ENCODE measurements at regions not wholly inside any gene's neighbourhood (a gene's known extent, or its start where the extent isn't known, plus 50 kb on each side); places are given as distances from the start of the nearest gene placed in this dataset.
"Not testable (repeated sequence)": the region's sequence is repeated elsewhere in the genome, so short reads cannot be mapped to it uniquely, and the experiment has no call there.

DNA sequence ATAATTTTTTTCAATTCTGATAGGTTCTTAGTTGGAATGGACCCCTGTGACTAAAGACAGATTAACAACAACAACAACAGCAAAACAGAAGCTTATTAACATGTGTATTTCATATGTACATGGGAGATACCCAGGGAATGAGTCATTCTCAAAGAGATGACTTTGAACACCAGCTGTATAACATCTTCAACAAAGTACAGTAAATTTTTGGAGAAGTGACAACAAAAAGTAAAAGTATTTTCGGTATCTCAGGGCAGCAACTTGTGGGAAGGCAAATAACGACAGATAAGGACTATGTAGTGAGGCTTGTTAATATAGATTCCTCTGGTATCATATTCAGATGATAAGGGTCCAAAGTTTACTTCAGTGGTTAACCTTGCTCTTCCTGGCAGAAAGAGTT is 573.4 kb upstream of the RAG2 start:
- Mint-ChIP-seq H3K4me3 (no peak overlapping the region), H3K36me3 (no peaks in the 10 kb centered on the region), H3K27ac (no peak overlapping the region), H3K27me3 (no peaks in the 10 kb centered on the region), H3K4me1 (no peaks in the 10 kb centered on the region), H3K9me3 (peaks cover 9% of the 10 kb centered on the region)
- no peak for ATAC-seq

DNA sequence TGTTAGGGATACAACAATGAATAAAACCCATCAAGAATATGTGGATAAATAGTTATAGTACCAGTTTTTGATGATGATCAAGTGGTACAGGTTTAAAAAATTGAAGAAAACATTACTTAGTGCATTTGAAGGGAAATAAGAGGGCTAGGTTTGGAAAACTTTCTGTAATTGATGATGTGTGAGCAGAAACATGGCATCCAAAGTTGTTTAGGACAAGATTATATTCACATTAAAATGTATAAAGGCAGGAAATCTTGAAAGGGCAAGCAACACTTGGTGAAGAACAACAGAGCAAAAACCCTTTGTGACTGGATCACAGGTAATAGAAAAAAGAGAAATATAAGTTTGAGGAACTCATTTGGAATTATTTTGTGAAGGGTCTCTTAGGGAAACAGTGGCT is 572.3 kb upstream of the RAG2 start:
- Mint-ChIP-seq H3K27me3 (no peaks in the 10 kb centered on the region), H3K36me3 (no peaks in the 10 kb centered on the region), H3K4me3 (no peak overlapping the region), H3K27ac (no peak overlapping the region), H3K9me3 (peaks cover 9% of the 10 kb centered on the region), H3K4me1 (no peaks in the 10 kb centered on the region)
- ATAC-seq = no peak

DNA sequence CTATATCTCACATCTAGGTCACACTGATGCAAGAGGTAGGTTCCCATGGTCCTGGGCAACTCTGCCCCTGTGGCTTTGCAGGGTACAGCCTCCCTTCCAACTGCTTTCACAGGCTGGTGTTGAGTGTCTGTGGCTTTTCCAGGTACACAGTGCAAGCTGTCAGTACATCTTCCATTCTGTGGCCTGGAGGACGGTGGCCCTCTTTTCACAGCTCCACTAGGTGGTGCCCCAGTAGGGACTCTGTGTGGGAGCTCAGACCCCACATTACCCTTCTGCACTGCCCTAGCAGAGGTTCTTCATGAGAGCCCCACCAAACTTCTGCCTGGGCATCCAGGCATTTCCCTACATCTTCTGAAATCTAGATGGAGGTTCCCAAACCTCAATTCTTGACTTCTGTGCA is 547.4 kb upstream of the RAG2 start:
- not testable (repeated sequence) for H3K36me3 Mint-ChIP-seq, H3K4me3 Mint-ChIP-seq, ATAC-seq, H3K27me3 Mint-ChIP-seq, H3K4me1 Mint-ChIP-seq, H3K27ac Mint-ChIP-seq, H3K9me3 Mint-ChIP-seq

DNA sequence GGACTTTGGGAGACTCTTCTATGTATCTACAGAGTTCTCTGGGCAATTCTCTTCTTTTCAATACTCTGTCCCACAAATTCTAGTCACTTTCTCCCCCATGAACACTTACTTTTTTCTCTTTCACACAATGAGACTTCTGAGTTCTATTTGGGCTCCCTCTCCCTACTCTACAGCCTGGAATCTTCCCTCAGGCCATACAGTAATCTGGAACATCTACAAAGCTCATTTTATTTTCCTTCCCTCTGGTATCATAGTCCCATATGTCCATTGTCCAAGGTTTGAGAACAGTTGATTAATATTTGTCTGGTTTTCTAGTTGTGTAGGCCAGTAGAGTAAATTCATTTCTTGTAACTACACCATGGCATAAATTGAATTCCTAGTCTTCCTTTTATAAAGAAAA is 544.6 kb upstream of the RAG2 start:
- H3K4me1 Mint-ChIP-seq = no peaks in the 10 kb centered on the region
- no peak overlapping the region for H3K27ac Mint-ChIP-seq

DNA sequence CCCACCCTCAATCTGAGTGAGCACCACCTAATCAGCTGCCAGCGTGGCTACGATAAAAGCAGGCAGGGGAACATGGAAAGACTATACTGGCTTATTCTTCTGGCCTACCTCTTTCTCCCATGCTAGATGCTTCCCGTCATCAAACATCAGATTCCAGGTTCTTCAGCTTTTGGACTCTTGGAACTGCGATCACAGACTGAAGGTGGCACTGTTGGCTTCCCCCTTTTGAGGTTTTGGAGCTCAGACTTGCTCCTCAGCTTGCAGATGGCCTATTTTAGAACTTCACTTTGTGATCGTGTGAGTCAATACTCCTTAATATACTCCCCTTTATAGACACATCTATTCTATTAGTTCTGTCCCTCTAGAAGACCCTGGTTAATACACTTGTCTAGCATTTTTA is 543.7 kb upstream of the RAG2 start:
- ATAC-seq = no peak
- no peak overlapping the region for H3K4me3 Mint-ChIP-seq
- H3K9me3 Mint-ChIP-seq = no peaks in the 10 kb centered on the region
- H3K27ac Mint-ChIP-seq = no peak overlapping the region
- no peaks in the 10 kb centered on the region for H3K36me3 Mint-ChIP-seq
- no peaks in the 10 kb centered on the region for H3K4me1 Mint-ChIP-seq
- H3K27me3 Mint-ChIP-seq = no peaks in the 10 kb centered on the region

More for the DNA sequence above, 544.6 kb upstream of the RAG2 start:
- Mint-ChIP-seq H3K9me3 (no peaks in the 10 kb centered on the region), H3K27me3 (no peaks in the 10 kb centered on the region), H3K4me3 (no peak overlapping the region), H3K36me3 (no peaks in the 10 kb centered on the region)
- ATAC-seq = no peak

DNA sequence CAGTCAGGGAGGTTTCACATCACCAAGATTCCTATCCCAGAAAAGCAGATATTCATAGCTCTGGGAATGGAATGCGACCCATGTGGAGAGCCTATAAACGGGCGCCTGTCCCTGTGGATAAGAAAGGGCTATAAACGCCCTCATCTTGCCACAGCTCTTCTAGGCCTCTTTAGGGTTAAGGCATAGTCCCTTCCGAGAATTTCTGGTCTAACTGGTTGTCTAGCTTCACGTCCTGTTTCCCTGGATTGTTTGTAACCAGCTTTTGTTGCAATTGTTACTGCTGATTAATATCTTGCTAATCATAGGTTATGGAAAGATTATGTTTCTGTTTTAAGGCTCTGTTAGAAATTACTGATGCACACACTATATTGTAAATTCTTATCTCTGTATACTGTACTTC is 537.6 kb upstream of the RAG2 start:
- H3K4me1 Mint-ChIP-seq, ATAC-seq, H3K4me3 Mint-ChIP-seq, H3K36me3 Mint-ChIP-seq, H3K27ac Mint-ChIP-seq, H3K27me3 Mint-ChIP-seq, H3K9me3 Mint-ChIP-seq: not testable (repeated sequence)

DNA sequence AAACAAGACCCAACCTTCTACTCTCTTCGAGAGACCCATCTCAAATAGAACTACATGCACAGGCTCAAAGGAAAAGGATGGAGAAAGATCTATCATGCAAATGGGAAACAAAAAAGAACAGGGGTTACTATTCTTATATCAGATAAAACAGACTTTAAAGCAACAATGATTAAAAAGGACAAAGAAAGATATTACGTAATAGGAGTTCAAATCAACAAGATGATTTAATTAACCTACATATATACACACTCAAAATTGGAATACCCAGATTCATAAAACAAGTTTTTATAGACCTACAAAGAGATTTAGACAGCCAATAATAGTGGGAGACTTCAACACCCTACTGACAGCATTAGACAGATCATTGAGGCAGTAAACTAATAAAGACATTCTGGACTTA is 536.6 kb upstream of the RAG2 start:
- no peak for ATAC-seq
- H3K27me3 Mint-ChIP-seq = no peaks in the 10 kb centered on the region
- no peak overlapping the region for H3K27ac Mint-ChIP-seq
- H3K4me3 Mint-ChIP-seq = no peak overlapping the region
- H3K36me3 Mint-ChIP-seq = no peaks in the 10 kb centered on the region
- no peaks in the 10 kb centered on the region for H3K4me1 Mint-ChIP-seq
- peaks cover 10% of the 10 kb centered on the region for H3K9me3 Mint-ChIP-seq

DNA sequence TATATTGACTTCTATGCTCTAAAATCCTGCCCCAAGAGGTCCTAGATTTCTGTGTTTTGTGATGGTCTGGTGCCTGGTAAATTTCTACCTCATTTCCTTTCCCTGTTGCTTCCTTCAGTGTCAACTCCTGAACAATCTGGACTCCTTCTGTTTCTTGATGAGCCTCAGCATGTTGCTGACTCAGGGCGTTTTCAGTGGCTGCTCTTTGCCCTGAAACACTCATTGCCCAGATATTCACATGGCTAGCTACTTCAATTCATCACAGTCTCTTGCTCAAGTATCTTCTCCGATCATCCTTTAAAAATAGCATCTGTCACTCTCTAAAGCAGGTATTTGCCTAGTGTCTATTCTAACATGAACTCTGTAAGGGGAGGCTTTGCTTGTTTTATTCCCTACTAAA is 526.3 kb upstream of the RAG2 start:
- no peak overlapping the region for H3K27ac Mint-ChIP-seq
- no peaks in the 10 kb centered on the region for H3K27me3 Mint-ChIP-seq
- H3K9me3 Mint-ChIP-seq = no peaks in the 10 kb centered on the region
- H3K4me1 Mint-ChIP-seq = no peaks in the 10 kb centered on the region
- H3K36me3 Mint-ChIP-seq = no peaks in the 10 kb centered on the region
- no peak for ATAC-seq
- H3K4me3 Mint-ChIP-seq = no peak overlapping the region

DNA sequence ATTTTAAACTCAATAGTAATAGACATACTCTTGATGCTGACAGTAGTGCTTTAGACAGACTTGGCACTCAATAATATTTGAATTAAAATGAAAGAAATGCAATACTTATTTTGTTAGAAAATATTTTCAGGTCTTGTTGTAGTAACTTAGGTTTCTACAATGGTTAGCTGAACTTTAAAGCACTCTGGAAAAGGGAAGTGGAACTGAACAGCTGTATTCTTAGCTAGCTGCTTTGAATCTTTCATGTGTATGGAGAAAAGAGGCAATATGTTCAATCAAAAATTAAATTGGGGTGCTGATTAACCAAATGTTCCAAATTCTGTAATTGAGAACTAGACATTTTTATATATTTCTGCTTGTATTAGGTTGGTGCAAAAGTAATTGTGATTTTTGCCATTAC is 517.9 kb upstream of the RAG2 start:
- no peaks in the 10 kb centered on the region for H3K36me3 Mint-ChIP-seq
- no peaks in the 10 kb centered on the region for H3K9me3 Mint-ChIP-seq
- H3K4me3 Mint-ChIP-seq = no peak overlapping the region
- no peaks in the 10 kb centered on the region for H3K27me3 Mint-ChIP-seq
- H3K4me1 Mint-ChIP-seq = no peaks in the 10 kb centered on the region
- no peak for ATAC-seq
- no peak overlapping the region for H3K27ac Mint-ChIP-seq

DNA sequence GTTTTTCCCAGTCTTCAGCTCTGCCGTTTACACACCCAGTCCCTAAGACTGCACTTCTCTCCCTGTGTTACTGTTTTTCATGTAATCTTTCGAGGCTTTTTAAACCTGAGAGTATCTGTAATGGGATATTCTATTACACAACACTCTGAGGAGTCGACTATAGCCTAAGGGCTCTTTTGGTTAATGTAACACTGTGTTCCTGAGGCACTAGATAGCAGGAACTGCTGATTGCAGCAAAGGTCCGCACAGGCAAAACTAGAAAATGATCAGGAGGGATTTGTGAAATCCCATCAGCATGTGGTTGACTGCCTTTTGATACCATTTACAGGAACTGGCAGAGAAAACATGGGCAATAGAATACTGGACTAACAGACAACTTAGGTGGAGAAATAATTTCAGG is 512.3 kb upstream of the RAG2 start:
- ATAC-seq = no peak
- Mint-ChIP-seq H3K27me3 (no peaks in the 10 kb centered on the region), H3K4me1 (no peaks in the 10 kb centered on the region), H3K4me3 (no peak overlapping the region), H3K27ac (no peak overlapping the region), H3K9me3 (no peaks in the 10 kb centered on the region), H3K36me3 (no peaks in the 10 kb centered on the region)

DNA sequence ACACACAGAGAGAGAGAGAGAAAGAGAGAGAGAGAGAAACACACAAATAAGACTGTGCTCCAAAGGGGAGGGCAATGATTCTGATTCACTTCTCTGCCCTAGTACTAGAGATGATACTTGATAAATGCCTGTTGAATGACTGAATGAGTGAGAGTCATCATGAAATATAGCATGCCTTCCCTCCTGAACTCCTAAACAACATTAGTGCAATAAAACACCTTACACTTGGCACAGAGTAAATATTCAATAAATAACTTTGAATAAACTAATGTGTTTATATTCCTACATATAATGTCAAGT is 511.2 kb upstream of the RAG2 start:
- no peaks in the 10 kb centered on the region for H3K4me1 Mint-ChIP-seq
- H3K36me3 Mint-ChIP-seq = no peaks in the 10 kb centered on the region
- no peak overlapping the region for H3K27ac Mint-ChIP-seq
- peaks cover 2% of the 10 kb centered on the region for H3K9me3 Mint-ChIP-seq
- no peak for ATAC-seq
- H3K4me3 Mint-ChIP-seq = no peak overlapping the region
- H3K27me3 Mint-ChIP-seq = no peaks in the 10 kb centered on the region

DNA sequence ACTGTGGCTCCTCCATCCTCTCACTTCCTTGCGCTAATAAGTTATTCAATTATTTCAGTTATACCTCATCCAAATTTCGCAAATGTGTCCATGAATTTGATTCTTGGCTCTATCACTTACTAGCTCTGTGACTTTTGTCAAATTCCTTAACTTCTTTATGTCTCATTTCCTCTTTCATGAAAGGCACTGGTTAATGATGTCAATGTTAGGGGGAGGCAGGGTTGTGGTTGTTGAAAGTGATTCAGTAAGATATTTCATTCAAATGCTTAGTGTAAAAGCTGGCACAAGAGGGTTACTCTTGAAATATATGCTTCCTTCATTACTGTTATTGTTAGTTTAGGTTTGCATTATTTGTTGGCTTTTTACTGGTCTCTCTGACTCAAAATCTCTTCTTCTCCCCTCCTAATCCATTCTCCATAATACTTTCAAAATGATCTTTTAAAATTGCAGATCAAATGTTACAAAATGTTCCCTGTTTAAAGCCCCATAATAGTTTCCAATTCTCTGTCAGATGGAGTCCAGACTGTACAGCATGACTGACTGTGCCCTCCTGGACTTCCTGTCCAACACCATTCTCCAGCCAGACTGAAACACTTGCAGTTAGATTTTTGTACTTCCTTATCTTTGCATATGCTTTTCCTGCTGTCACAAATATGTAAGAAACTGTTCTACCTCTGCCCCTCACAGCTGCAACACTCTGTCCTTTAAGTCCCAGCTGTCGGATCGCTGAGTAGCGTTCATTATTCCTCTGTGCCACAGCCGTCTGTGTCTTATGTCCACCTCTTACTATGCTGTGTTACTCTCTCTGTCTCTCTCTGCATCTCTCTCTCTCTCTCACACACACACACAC is 510.6 kb upstream of the RAG2 start:
- H3K27ac Mint-ChIP-seq = no peak overlapping the region
- no peaks in the 10 kb centered on the region for H3K4me1 Mint-ChIP-seq
- no peak overlapping the region for H3K4me3 Mint-ChIP-seq
- no peaks in the 10 kb centered on the region for H3K36me3 Mint-ChIP-seq
- H3K27me3 Mint-ChIP-seq = no peaks in the 10 kb centered on the region
- ATAC-seq = no peak
- H3K9me3 Mint-ChIP-seq = peaks cover 3% of the 10 kb centered on the region

DNA sequence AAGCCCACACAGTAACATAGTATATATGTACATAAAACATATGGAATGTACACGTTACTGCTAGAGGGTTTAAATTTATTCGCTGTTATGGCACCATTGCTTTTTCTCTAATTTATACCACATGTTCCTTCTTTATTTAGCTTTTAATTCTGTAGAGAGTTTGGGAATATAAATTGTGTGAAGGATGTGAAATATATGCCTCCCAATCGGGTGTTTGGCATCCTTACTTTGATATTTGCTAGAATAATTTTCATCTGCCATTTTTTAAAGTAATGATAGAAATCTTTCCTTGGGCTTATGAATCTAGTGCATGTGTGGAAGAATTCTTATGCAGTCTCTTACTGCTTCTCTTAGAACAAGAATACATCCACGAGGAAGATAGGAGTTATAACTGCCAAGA is 509.8 kb upstream of the RAG2 start:
- H3K4me3 Mint-ChIP-seq = no peak overlapping the region
- no peaks in the 10 kb centered on the region for H3K36me3 Mint-ChIP-seq
- no peaks in the 10 kb centered on the region for H3K4me1 Mint-ChIP-seq
- peaks cover 3% of the 10 kb centered on the region for H3K9me3 Mint-ChIP-seq
- no peaks in the 10 kb centered on the region for H3K27me3 Mint-ChIP-seq
- no peak for ATAC-seq
- H3K27ac Mint-ChIP-seq = no peak overlapping the region

DNA sequence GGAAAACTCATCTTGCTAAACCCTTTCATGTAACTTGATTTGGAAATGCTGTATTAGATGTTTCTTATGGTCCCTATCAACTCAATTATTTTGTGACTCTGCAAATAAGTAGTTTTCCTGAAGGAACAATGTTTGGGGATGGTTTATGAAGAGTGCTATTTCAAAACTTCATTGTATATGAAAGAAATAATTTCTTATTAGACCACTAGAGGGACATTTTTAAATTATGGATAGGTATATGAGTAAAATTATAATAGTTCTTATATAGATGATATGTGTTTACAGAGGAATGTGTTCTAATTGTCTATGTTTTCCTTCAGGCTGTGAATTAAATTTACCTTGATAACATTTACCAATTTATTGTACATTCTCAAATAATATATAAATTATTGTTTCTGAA is 509.4 kb upstream of the RAG2 start:
- no peak overlapping the region for H3K4me3 Mint-ChIP-seq
- no peaks in the 10 kb centered on the region for H3K27me3 Mint-ChIP-seq
- peaks cover 3% of the 10 kb centered on the region for H3K9me3 Mint-ChIP-seq
- H3K36me3 Mint-ChIP-seq = no peaks in the 10 kb centered on the region
- H3K4me1 Mint-ChIP-seq = no peaks in the 10 kb centered on the region
- no peak overlapping the region for H3K27ac Mint-ChIP-seq
- no peak for ATAC-seq

DNA sequence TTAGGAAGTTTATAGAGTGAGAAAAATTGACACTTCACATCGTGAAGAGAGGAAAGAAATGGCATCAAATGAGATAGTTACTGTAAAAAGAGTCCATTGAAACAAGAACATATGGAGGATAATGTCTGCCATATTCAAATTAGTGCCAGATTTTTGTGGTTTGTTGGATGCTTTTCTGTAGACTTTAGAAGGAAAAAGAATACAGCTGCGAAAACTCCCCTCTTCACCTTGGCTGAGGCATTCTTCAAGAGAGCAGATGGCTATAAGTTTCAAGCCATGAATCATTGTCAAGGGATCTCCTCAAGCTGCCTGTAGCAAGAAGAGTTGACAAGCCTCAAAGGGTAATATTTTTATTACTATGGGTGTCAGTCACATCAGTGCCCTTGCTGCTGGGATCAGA is 507.4 kb upstream of the RAG2 start:
- no peak for ATAC-seq
- Mint-ChIP-seq H3K4me3 (no peak overlapping the region), H3K9me3 (peaks cover 6% of the 10 kb centered on the region), H3K36me3 (no peaks in the 10 kb centered on the region), H3K27ac (no peak overlapping the region), H3K27me3 (no peaks in the 10 kb centered on the region), H3K4me1 (no peaks in the 10 kb centered on the region)

DNA sequence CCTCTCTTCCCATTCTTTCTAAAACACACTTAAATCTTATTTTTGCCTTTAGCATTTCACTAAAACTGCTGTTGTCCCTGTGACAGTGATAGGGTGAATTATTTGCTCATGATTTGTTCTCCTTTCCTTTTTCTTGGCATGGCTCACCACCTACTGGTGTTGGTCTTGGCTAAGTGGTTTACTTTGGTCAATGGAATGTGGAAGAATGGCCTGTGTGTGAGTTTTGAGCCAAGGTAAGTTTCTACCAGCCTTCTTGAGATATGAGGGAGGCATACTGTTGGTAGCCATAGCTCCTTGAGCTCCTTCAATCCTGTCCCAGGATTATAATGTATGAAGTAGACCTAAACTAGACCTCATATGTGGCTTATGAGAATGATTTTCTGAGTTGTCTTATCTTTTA is 506.3 kb upstream of the RAG2 start:
- Mint-ChIP-seq H3K27me3 (no peaks in the 10 kb centered on the region), H3K9me3 (peaks cover 9% of the 10 kb centered on the region), H3K4me3 (no peak overlapping the region), H3K36me3 (no peaks in the 10 kb centered on the region), H3K4me1 (no peaks in the 10 kb centered on the region), H3K27ac (no peak overlapping the region)
- no peak for ATAC-seq

DNA sequence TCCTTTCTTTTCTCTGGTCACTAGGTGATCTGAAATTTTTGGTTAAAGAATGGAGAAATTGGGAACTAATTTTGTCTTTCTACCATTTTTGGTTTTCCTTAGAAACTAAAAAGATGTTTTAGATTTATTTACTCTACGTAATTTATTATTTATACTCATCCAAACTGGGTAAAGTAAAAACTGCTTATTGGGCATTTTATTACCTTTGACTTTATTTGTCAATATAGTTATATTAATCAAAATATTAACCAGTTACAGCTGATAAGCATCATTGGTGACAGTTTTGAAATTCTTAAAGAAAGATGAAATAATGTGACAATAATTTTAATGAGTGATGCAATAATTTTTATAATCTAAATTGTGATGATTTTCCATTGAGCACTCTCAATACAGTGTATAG is 502.0 kb upstream of the RAG2 start:
- Mint-ChIP-seq H3K36me3 (no peaks in the 10 kb centered on the region), H3K4me1 (no peaks in the 10 kb centered on the region), H3K27me3 (no peaks in the 10 kb centered on the region), H3K4me3 (no peak overlapping the region), H3K9me3 (peaks cover 9% of the 10 kb centered on the region), H3K27ac (no peak overlapping the region)
- no peak for ATAC-seq

All from stimulated activated memory B cell treated with anti-CD40 and anti-IgM and Interleukin-4, amounts not matched to agents 10 μg/mL and 1 μg/mL and 100 μg/mL, for 72 hours (primary cell).